BJ (cell line): ENCODE measurements at regions not wholly inside any gene's neighbourhood (a gene's known extent, or its start where the extent isn't known, plus 50 kb on each side); places are given as distances from the start of the nearest gene placed in this dataset.

Experiments
- CTCF ChIA-PET: fragments of 350-600 bp; formaldehyde crosslinking; extraction: SDS; loops from one replicate; lab custom pipeline; 2021; ENCODE audit warnings: antibody characterized with exemption, inconsistent platforms; lab: Yijun Ruan, JAX
- POLR2A ChIA-PET: fragments of 300-600 bp; sonication (Branson Sonifier 250); formaldehyde crosslinking; extraction: SDS; loops from one replicate; lab custom pipeline; 2021; ENCODE audit warnings: antibody characterized with exemption; lab: Charles Lee
- DNase-seq: peaks from one replicate; pipeline ENCODE4 v3.0.0-alpha.2; 2011; ENCODE audit warnings: low read depth
- H3K27me3 ChIP-seq: 2 replicates; pipeline ENCODE4 v1.6.0; 2011; ENCODE audit warnings: low read length; ENCODE audit not compliant: control insufficient read depth, insufficient read depth
- H3K36me3 ChIP-seq: 2 replicates; pipeline ENCODE4 v1.5.1; 2011; ENCODE audit warnings: low read length; ENCODE audit not compliant: control insufficient read depth, insufficient read depth
- H3K4me3 ChIP-seq: 2 replicates; pipeline ENCODE4 v1.5.1; 2011; ENCODE audit warnings: low read depth, mild to moderate bottlenecking, control low read depth, low read length
- TF ChIP-seq, protein P1 (sequence below): IDR thresholded peaks from 2 replicates; pipeline ENCODE4 v1.5.1; 2011; ENCODE audit warnings: low read depth, mild to moderate bottlenecking, control low read depth, inconsistent platforms, low read length, moderate library complexity; ENCODE audit not compliant: insufficient read depth

GRCh38 chr1:213931836-213932235 lies 55.9 kb upstream of the PROX1 start:
- no peaks in the 10 kb centered on the region for H3K27me3 ChIP-seq
- H3K4me3 ChIP-seq = no peak overlapping the region
- DNase-seq = no peak
- ChIA-PET POLR2A (no interaction called here), CTCF (interaction anchor here (0.6 to 0.7 kb wide), 2 partner anchors 121 to 708 kb away, joined by 3 read pairs; no protein-coding TSS in a partner anchor)
- no peaks in the 10 kb centered on the region for H3K36me3 ChIP-seq
- TF ChIP-seq, protein P1, sequence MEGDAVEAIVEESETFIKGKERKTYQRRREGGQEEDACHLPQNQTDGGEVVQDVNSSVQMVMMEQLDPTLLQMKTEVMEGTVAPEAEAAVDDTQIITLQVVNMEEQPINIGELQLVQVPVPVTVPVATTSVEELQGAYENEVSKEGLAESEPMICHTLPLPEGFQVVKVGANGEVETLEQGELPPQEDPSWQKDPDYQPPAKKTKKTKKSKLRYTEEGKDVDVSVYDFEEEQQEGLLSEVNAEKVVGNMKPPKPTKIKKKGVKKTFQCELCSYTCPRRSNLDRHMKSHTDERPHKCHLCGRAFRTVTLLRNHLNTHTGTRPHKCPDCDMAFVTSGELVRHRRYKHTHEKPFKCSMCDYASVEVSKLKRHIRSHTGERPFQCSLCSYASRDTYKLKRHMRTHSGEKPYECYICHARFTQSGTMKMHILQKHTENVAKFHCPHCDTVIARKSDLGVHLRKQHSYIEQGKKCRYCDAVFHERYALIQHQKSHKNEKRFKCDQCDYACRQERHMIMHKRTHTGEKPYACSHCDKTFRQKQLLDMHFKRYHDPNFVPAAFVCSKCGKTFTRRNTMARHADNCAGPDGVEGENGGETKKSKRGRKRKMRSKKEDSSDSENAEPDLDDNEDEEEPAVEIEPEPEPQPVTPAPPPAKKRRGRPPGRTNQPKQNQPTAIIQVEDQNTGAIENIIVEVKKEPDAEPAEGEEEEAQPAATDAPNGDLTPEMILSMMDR = no peak

- TF ChIP-seq, protein P1 = no peak
- CTCF ChIA-PET = no interaction called here
Observed at GRCh38 chr1:213933336-213933735, 54.4 kb upstream of the PROX1 start.

GRCh38 chr1:213934649-213935048 lies 53.1 kb upstream of the PROX1 start:
- Histone ChIP-seq H3K27me3 (no peaks in the 10 kb centered on the region), H3K36me3 (no peaks in the 10 kb centered on the region), H3K4me3 (no peak overlapping the region)
- CTCF ChIA-PET = no interaction called here
- POLR2A ChIA-PET = no interaction called here
- no peak for DNase-seq
- TF ChIP-seq, protein P1 = no peak

More at GRCh38 chr1:213933336-213933735, 54.4 kb upstream of the PROX1 start:
- Histone ChIP-seq H3K36me3 (no peaks in the 10 kb centered on the region), H3K27me3 (no peaks in the 10 kb centered on the region), H3K4me3 (no peak overlapping the region)
- POLR2A ChIA-PET = no interaction called here
- no peak for DNase-seq

- POLR2A ChIA-PET = no interaction called here
- no peak for DNase-seq
- H3K27me3 ChIP-seq = no peaks in the 10 kb centered on the region
- CTCF ChIA-PET = no interaction called here
- TF ChIP-seq, protein P1 = no peak
- no peaks in the 10 kb centered on the region for H3K36me3 ChIP-seq
- H3K4me3 ChIP-seq = no peak overlapping the region
Observed at GRCh38 chr1:213936571-213936970, 51.2 kb upstream of the PROX1 start.
